ENCODE measurements at regions not wholly inside any gene's neighbourhood (a gene's known extent, or its start where the extent isn't known, plus 50 kb on each side); places are given as distances from the start of the nearest gene placed in this dataset.
"Not testable (repeated sequence)": the region's sequence is repeated elsewhere in the genome, so short reads cannot be mapped to it uniquely, and the experiment has no call there.

DNA sequence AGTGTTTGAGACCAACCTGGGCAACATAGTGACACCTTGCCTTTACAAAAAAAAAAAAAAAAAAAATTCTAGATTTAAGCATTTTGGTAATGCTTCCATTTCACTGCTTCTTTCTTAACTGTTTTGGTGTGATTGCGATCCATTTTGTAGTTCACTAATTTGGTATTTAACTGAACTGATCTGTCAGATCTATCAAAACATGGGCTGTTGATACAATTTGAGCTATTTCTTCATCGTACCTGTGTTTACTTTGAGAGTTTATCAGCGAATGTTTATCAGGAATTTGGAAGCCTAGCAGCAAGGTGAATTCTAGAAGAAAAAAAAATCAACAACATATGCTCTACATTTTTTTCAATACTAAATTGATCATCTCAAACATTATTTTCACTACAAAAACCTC, 864.9 kb upstream of the WWC1 start:
- TF ChIP-seq, protein P1, sequence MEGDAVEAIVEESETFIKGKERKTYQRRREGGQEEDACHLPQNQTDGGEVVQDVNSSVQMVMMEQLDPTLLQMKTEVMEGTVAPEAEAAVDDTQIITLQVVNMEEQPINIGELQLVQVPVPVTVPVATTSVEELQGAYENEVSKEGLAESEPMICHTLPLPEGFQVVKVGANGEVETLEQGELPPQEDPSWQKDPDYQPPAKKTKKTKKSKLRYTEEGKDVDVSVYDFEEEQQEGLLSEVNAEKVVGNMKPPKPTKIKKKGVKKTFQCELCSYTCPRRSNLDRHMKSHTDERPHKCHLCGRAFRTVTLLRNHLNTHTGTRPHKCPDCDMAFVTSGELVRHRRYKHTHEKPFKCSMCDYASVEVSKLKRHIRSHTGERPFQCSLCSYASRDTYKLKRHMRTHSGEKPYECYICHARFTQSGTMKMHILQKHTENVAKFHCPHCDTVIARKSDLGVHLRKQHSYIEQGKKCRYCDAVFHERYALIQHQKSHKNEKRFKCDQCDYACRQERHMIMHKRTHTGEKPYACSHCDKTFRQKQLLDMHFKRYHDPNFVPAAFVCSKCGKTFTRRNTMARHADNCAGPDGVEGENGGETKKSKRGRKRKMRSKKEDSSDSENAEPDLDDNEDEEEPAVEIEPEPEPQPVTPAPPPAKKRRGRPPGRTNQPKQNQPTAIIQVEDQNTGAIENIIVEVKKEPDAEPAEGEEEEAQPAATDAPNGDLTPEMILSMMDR (IDR thresholded peaks at IDR 0.05 in 8 of 11, conservative IDR thresholded peaks at IDR 0.05 in 3 of 11), result no peak
- no peak for TF ChIP-seq POLR2A (IDR thresholded peaks at IDR 0.05)
- TF ChIP-seq POLR2AphosphoS5 (IDR thresholded peaks at IDR 0.05), result no peak
- 70 to 87% (median 84%) methylated on average over 3 of the region's 3 CpGs for WGBS, 5 donors
- Histone ChIP-seq H3K9me3 (peaks cover 0 to 17% (median 0%) of the 10 kb centered on the region in 8 donors), H3K27me3 (replicated peaks in 1 of 7) (no peaks in the 10 kb centered on the region), H3K27ac (no peak overlapping the region), H3K36me3 (no peaks in the 10 kb centered on the region), H3K4me3 (no peak overlapping the region), H3K4me1 (no peaks in the 10 kb centered on the region)
- no peak for DNase-seq
- intact Hi-C loops (cut with DNase I; ENCODE audit: low total_unique reads), result no loop called here

- H3K36me3 ChIP-seq; intact Hi-C loops (cut with DNase I; ENCODE audit: low total_unique reads); H3K4me3 ChIP-seq; H3K27me3 ChIP-seq (replicated peaks in 1 of 7); H3K4me1 ChIP-seq; H3K27ac ChIP-seq; DNase-seq: not testable (repeated sequence)
- 86 to 93% (median 87%) methylated on average over 10 of the region's 10 CpGs for WGBS, 5 donors
- H3K9me3 ChIP-seq, result peaks cover 0 to 17% (median 0%) of the 10 kb centered on the region in 8 donors
Measured at GRCh38 chr5:167427641-167428040, 863.8 kb upstream of the WWC1 start.

DNA sequence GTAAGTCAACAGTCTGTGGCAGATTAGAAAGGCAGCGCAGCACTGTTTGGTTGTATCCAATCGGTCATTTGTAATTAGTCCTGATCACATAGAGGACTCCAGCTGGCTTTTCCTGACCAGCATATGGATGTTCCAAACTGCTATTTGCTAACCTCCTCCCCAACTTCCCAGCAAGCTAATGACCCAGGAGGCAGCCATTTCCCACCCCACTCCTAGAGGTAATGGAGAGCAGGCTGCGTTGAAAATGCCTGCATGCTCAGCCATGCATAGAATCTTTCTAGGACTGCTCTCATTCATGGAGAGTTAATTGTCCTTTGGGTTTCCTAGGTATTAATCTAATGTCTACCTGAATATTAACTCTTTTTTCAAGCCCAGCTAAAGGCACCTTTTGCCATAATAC, 850.6 kb upstream of the WWC1 start:
- Histone ChIP-seq H3K27ac (no peak overlapping the region), H3K27me3 (replicated peaks in 1 of 7) (no peaks in the 10 kb centered on the region), H3K4me3 (no peak overlapping the region), H3K9me3 (peaks cover 0 to 30% (median 11%) of the 10 kb centered on the region in 8 donors), H3K36me3 (no peaks in the 10 kb centered on the region), H3K4me1 (no peaks in the 10 kb centered on the region)
- intact Hi-C loops (cut with DNase I; ENCODE audit: low total_unique reads), result no loop called here
- DNase-seq, result no peak
- WGBS, 5 donors, result 48 to 60% (median 51%) methylated on average over 3 of the region's 3 CpGs
- TF ChIP-seq POLR2A (IDR thresholded peaks at IDR 0.05) (no peak), POLR2AphosphoS5 (IDR thresholded peaks at IDR 0.05) (no peak)
- TF ChIP-seq, protein P1 (IDR thresholded peaks at IDR 0.05 in 8 of 11, conservative IDR thresholded peaks at IDR 0.05 in 3 of 11), result no peak

DNA sequence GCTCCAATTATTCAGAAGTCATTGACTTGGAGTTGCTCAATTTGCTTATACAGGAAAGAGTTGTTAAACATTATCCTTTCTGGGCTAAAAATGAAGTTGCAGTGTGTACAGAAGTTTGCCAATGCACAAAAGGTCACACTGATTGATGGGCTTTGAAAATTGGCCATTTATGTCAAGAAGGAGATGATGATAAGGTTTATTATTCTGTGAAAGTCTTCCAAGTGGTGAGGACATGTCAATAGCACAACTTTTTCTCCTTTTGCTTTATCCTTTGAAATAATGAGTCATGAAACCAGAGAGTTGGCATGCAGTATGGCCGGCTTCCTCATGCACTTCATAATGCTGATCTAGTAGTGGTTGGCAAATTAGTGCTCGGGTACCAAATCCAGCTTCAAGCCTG, 848.5 kb upstream of the WWC1 start:
- DNase-seq, result no peak
- Histone ChIP-seq H3K4me3 (no peak overlapping the region), H3K4me1 (no peaks in the 10 kb centered on the region), H3K27me3 (replicated peaks in 1 of 7) (no peaks in the 10 kb centered on the region), H3K27ac (no peak overlapping the region), H3K36me3 (no peaks in the 10 kb centered on the region), H3K9me3 (peaks cover 0 to 14% (median 0%) of the 10 kb centered on the region in 8 donors)
- TF ChIP-seq POLR2AphosphoS5 (IDR thresholded peaks at IDR 0.05), result no peak
- TF ChIP-seq, protein P1 (IDR thresholded peaks at IDR 0.05 in 8 of 11, conservative IDR thresholded peaks at IDR 0.05 in 3 of 11), result no peak
- no peak for TF ChIP-seq POLR2A (IDR thresholded peaks at IDR 0.05)
- intact Hi-C loops (cut with DNase I; ENCODE audit: low total_unique reads), result no loop called here
- 80 to 93% (median 84%) methylated on average over 2 of the region's 2 CpGs for WGBS, 5 donors
